ENCODE measurements at regions not wholly inside any gene's neighbourhood (a gene's known extent, or its start where the extent isn't known, plus 50 kb on each side); places are given as distances from the start of the nearest gene placed in this dataset.

DNA sequence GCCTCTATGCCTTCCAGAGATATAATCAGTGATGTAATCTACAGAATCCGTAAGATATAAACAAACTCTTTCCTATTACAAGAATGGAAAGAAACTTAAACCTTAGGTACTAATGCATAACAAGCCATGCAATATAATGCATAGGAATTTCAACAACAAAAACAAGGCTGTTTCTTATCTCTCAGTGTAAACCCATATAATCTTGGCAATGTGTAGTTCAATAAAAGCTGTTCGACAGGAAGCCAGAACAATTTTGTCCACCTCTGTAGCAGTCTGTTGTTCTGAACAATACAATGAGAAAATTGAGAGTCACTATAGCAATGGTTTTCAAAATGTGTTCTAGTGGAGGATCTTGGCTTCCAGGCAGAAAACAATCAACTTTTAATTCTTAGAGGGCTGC lies 111.5 kb upstream of the FREM2 start (continued):
- TF ChIP-seq REST (IDR thresholded peaks at IDR 0.05; ENCODE audit: low read depth, low read length) = no peak

DNA sequence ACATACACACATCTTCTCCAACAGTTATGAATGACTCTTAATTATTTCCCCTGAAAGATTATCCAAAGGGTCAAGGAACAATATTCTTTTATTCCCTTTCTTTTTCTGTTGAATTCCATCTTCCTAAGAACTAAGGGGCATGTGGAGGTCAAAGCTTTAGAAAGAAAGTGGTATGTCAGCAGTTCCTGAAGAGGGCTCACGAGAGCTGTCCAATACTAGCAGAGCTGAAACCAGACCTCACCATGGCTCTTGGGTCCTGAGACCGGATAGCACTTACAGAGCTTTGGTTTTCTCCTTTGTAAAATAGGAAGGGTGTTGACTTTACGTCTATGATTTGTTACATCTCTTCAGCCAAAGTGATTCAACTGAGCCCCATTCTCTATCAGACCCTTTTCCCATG lies 109.8 kb upstream of the FREM2 start:
- no peak for DNase-seq
- WGBS (ENCODE audit: low lambda C conversion rate) = 8% methylated on average over 3 of the region's 3 CpGs
- Histone ChIP-seq H4K20me1 (ENCODE audit: insufficient read depth) (no peaks in the 10 kb centered on the region), H3K27ac (ENCODE audit: low read depth in 2 of 2, low read length in 1 of 2) (no peak overlapping the region), H3K4me3 (ENCODE audit: low read depth in 2 of 2, low read length in 1 of 2) (no peak overlapping the region), H3F3A (replicated peaks; ENCODE audit: insufficient read depth) (no peaks in the 10 kb centered on the region), H3K9ac (no peak overlapping the region), H3K36me3 (replicated peaks in 1 of 2; ENCODE audit: control insufficient read depth in 1 of 2, insufficient read depth in 2 of 2, low read length in 1 of 2) (no peaks in the 10 kb centered on the region), H3K4me1 (ENCODE audit: control insufficient read depth in 1 of 2, insufficient read depth in 2 of 2, low read depth in 1 of 2, low read length in 1 of 2) (no peaks in the 10 kb centered on the region), H3K79me2 (ENCODE audit: insufficient read depth) (no peaks in the 10 kb centered on the region), H3K4me2 (no peak overlapping the region), H3K9me2 (no peaks in the 10 kb centered on the region), H3K27me3 (ENCODE audit: insufficient read depth) (no peaks in the 10 kb centered on the region), H3K9me3 (no peaks in the 10 kb centered on the region), H2AFZ (ENCODE audit: low read depth) (no peak overlapping the region)
- no peak for TF ChIP-seq YY1 (IDR thresholded peaks at IDR 0.05; ENCODE audit: low read depth)
- TF ChIP-seq REST (IDR thresholded peaks at IDR 0.05; ENCODE audit: low read depth, low read length) = peak; percentile 70; the same call in 1 of the 2 replicates
- TF ChIP-seq, protein P1, sequence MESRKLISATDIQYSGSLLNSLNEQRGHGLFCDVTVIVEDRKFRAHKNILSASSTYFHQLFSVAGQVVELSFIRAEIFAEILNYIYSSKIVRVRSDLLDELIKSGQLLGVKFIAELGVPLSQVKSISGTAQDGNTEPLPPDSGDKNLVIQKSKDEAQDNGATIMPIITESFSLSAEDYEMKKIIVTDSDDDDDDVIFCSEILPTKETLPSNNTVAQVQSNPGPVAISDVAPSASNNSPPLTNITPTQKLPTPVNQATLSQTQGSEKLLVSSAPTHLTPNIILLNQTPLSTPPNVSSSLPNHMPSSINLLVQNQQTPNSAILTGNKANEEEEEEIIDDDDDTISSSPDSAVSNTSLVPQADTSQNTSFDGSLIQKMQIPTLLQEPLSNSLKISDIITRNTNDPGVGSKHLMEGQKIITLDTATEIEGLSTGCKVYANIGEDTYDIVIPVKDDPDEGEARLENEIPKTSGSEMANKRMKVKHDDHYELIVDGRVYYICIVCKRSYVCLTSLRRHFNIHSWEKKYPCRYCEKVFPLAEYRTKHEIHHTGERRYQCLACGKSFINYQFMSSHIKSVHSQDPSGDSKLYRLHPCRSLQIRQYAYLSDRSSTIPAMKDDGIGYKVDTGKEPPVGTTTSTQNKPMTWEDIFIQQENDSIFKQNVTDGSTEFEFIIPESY (IDR thresholded peaks at IDR 0.05; ENCODE audit: borderline replicate concordance, low read depth) = no peak
- TF ChIP-seq, protein P2, sequence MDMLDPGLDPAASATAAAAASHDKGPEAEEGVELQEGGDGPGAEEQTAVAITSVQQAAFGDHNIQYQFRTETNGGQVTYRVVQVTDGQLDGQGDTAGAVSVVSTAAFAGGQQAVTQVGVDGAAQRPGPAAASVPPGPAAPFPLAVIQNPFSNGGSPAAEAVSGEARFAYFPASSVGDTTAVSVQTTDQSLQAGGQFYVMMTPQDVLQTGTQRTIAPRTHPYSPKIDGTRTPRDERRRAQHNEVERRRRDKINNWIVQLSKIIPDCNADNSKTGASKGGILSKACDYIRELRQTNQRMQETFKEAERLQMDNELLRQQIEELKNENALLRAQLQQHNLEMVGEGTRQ (IDR thresholded peaks at IDR 0.05; ENCODE audit: borderline replicate concordance, low read depth, low read length) = no peak
- TF ChIP-seq SMC3 (IDR thresholded peaks at IDR 0.05; ENCODE audit: low read depth, low read length) = no peak
- ChIA-PET CTCF (no interaction called here), POLR2A (no interaction called here)

All from SK-N-SH (cell line).